Mesenchymal stem cell (in vitro differentiated cells and primary cell): ENCODE measurements at regions not wholly inside any gene's neighbourhood (a gene's known extent, or its start where the extent isn't known, plus 50 kb on each side); places are given as distances from the start of the nearest gene placed in this dataset.

Experiments
- DNase-seq: peaks from one replicate; pipeline ENCODE4 v3.0.0-alpha.2; 2013
- H2AFZ ChIP-seq: one replicate; pipeline ENCODE4 v1.6.1; 2013; ENCODE audit warnings: low read depth, mild to moderate bottlenecking, control low read depth, inconsistent platforms, low read length, moderate library complexity
- H2AK5ac ChIP-seq: 2 replicates; pipeline ENCODE4 v1.6.1; 2013; ENCODE audit warnings: low read length, moderate library complexity, mild to moderate bottlenecking, inconsistent platforms; ENCODE audit not compliant: severe bottlenecking
- H2BK120ac ChIP-seq: one replicate; pipeline ENCODE4 v1.6.1; 2013; ENCODE audit warnings: low read depth, mild to moderate bottlenecking, inconsistent platforms, low read length, moderate library complexity
- H2BK12ac ChIP-seq, 2 experiments: one replicate each; pipeline ENCODE4 v1.6.1; 2013; ENCODE audit warnings: inconsistent platforms in 2 of 2, low read length in 2 of 2, mild to moderate bottlenecking in 2 of 2, moderate library complexity in 2 of 2, control low read depth in 1 of 2
- H2BK15ac ChIP-seq: one replicate; pipeline ENCODE4 v1.6.1; 2013; ENCODE audit warnings: mild to moderate bottlenecking, low read depth, inconsistent platforms; ENCODE audit not compliant: poor library complexity, severe bottlenecking
- H2BK5ac ChIP-seq: 2 replicates; pipeline ENCODE4 v1.6.1; 2013; ENCODE audit warnings: low read depth, mild to moderate bottlenecking, low read length, control low read depth, inconsistent platforms; ENCODE audit not compliant: poor library complexity, severe bottlenecking
- H3K14ac ChIP-seq, 2 experiments: one replicate each; pipeline ENCODE4 v1.6.1; 2013; ENCODE audit warnings: inconsistent platforms in 2 of 2, low read length in 2 of 2, control low read depth in 1 of 2, mild to moderate bottlenecking in 1 of 2, moderate library complexity in 1 of 2
- H3K18ac ChIP-seq, 2 experiments: one replicate each; pipeline ENCODE4 v1.6.1; 2013; ENCODE audit warnings: inconsistent platforms in 2 of 2, low read length in 2 of 2, control low read depth in 1 of 2, low read depth in 1 of 2, mild to moderate bottlenecking in 1 of 2
- H3K23ac ChIP-seq, 2 experiments: one replicate each; pipeline ENCODE4 v1.6.1; 2013; ENCODE audit warnings: inconsistent platforms in 2 of 2, low read length in 2 of 2, mild to moderate bottlenecking in 2 of 2, moderate library complexity in 2 of 2, control low read depth in 1 of 2
- H3K27ac ChIP-seq: 2 replicates; pipeline ENCODE4 v1.5.1; 2013; ENCODE audit warnings: mild to moderate bottlenecking, moderate library complexity, low read length, control low read depth, inconsistent platforms; ENCODE audit not compliant: poor library complexity, severe bottlenecking
- H3K27me3 ChIP-seq, 2 experiments: 2 replicates each; pipeline versions ENCODE4 v1.6.1 to v1.7.0; 2013; ENCODE audit warnings: low read length in 2 of 2, mild to moderate bottlenecking in 2 of 2, moderate library complexity in 2 of 2, control low read depth in 1 of 2, inconsistent platforms in 1 of 2; ENCODE audit not compliant: control insufficient read depth in 1 of 2, insufficient read depth in 1 of 2
- H3K36me3 ChIP-seq, 2 experiments: 2 replicates each; pipeline versions ENCODE4 v1.6.1 to v1.7.0; 2013; ENCODE audit warnings: low read length in 2 of 2, control low read depth in 1 of 2, inconsistent platforms in 1 of 2, low read depth in 1 of 2, mild to moderate bottlenecking in 1 of 2; ENCODE audit not compliant: insufficient read depth in 2 of 2, control insufficient read depth in 1 of 2
- H3K4ac ChIP-seq, 2 experiments: one replicate each; pipeline ENCODE4 v1.6.1; 2013; ENCODE audit warnings: inconsistent platforms in 2 of 2, low read length in 2 of 2, mild to moderate bottlenecking in 2 of 2, moderate library complexity in 2 of 2, control low read depth in 1 of 2, low read depth in 1 of 2
- H3K4me1 ChIP-seq: 2 replicates; pipeline ENCODE4 v1.6.1; 2013; ENCODE audit warnings: low read depth, low read length, control low read depth; ENCODE audit not compliant: control insufficient read depth, insufficient read depth
- H3K4me2 ChIP-seq: 2 replicates; pipeline ENCODE4 v1.6.1; 2013; ENCODE audit warnings: low read length, mild to moderate bottlenecking, inconsistent platforms; ENCODE audit not compliant: poor library complexity, severe bottlenecking
- H3K4me3 ChIP-seq, 2 experiments: 2 replicates each; pipeline versions ENCODE4 v1.5.1 to v1.7.0; 2013; ENCODE audit warnings: low read length in 2 of 2, mild to moderate bottlenecking in 2 of 2, control low read depth in 1 of 2, low read depth in 1 of 2; ENCODE audit not compliant: insufficient read depth in 1 of 2
- H3K79me1 ChIP-seq: replicated peaks from 2 replicates; pipeline ENCODE4 v1.6.1; 2013; ENCODE audit warnings: mild to moderate bottlenecking, control low read depth, low read length, inconsistent platforms; ENCODE audit not compliant: poor library complexity, severe bottlenecking
- H3K9ac ChIP-seq: 2 replicates; pipeline ENCODE4 v1.7.0; 2013; ENCODE audit warnings: mild to moderate bottlenecking, low read length, moderate library complexity
- H3K9me3 ChIP-seq: 2 replicates; pipeline ENCODE4 v1.7.0; 2013; ENCODE audit warnings: mild to moderate bottlenecking, low read length; ENCODE audit not compliant: control insufficient read depth
- H4K8ac ChIP-seq: one replicate; pipeline ENCODE4 v1.6.1; 2013; ENCODE audit warnings: inconsistent platforms, mild to moderate bottlenecking, low read length, moderate library complexity
- H4K91ac ChIP-seq: one replicate; pipeline ENCODE4 v1.6.1; 2013; ENCODE audit warnings: mild to moderate bottlenecking, low read length, inconsistent platforms
- WGBS: methylation state at CpG from one replicate; pipeline ENCODE4 v1.1.7; 2013; ENCODE audit warnings: mixed read lengths; 5-methylcytosine and 5-hydroxymethylcytosine counted together

- H3K4me3 ChIP-seq = no peak overlapping the region
- H2AK5ac ChIP-seq = no peak overlapping the region
- H2BK15ac ChIP-seq = no peak overlapping the region
- peaks cover 0 to 10% of the 10 kb centered on the region in 2 experiments for H3K27me3 ChIP-seq
- no peak overlapping the region for H2AFZ ChIP-seq
- no peak overlapping the region for H3K27ac ChIP-seq
- H3K36me3 ChIP-seq = no peaks in the 10 kb centered on the region
- H3K9ac ChIP-seq = no peak overlapping the region
- no peak overlapping the region for H3K18ac ChIP-seq
- WGBS = 94% methylated on average over 3 of the region's 8 CpGs
- H3K4ac ChIP-seq = no peak overlapping the region
- no peak for DNase-seq
- no peak overlapping the region for H2BK12ac ChIP-seq
- no peaks in the 10 kb centered on the region for H3K4me1 ChIP-seq
- H3K23ac ChIP-seq = no peak overlapping the region
- H3K14ac ChIP-seq = no peak overlapping the region
- H3K4me2 ChIP-seq = no peak overlapping the region
- no peak overlapping the region for H2BK5ac ChIP-seq
- no peaks in the 10 kb centered on the region for H3K9me3 ChIP-seq
- no peak overlapping the region for H2BK120ac ChIP-seq
- H4K8ac ChIP-seq = no peak overlapping the region
- H3K79me1 ChIP-seq = no peaks in the 10 kb centered on the region
- H4K91ac ChIP-seq = no peak overlapping the region
These were observed 81.3 kb downstream of the MINAR1 start for GRCh38 chr15:79513417-79513816.

- Histone ChIP-seq H3K18ac (no peak overlapping the region), H2AFZ (no peak overlapping the region), H3K79me1 (no peaks in the 10 kb centered on the region), H4K91ac (no peak overlapping the region), H2BK120ac (no peak overlapping the region), H4K8ac (no peak overlapping the region), H3K4me1 (no peaks in the 10 kb centered on the region), H3K27ac (no peak overlapping the region), H3K14ac (no peak overlapping the region), H3K9me3 (no peaks in the 10 kb centered on the region), H3K36me3 (no peaks in the 10 kb centered on the region), H3K9ac (no peak overlapping the region), H3K23ac (no peak overlapping the region), H2BK12ac (no peak overlapping the region), H3K27me3 (peaks cover 0 to 7% of the 10 kb centered on the region in 2 experiments), H3K4me3 (no peak overlapping the region), H2AK5ac (no peak overlapping the region), H2BK5ac (no peak overlapping the region), H2BK15ac (no peak overlapping the region), H3K4ac (no peak overlapping the region), H3K4me2 (no peak overlapping the region)
- no peak for DNase-seq
- WGBS = 93% methylated on average over 5 of the region's 5 CpGs
These were observed 81.8 kb downstream of the MINAR1 start for GRCh38 chr15:79513940-79514339.

GRCh38 chr15:79515300-79516027 is 83.3 kb downstream of the MINAR1 start:
- H4K91ac ChIP-seq = no peak overlapping the region
- no peak overlapping the region for H2AFZ ChIP-seq
- H3K4me2 ChIP-seq = no peak overlapping the region
- H3K27ac ChIP-seq = no peak overlapping the region
- H2BK5ac ChIP-seq = no peak overlapping the region
- no peak for DNase-seq
- H2BK12ac ChIP-seq = no peak overlapping the region
- H2BK15ac ChIP-seq = no peak overlapping the region
- H2AK5ac ChIP-seq = no peak overlapping the region
- H3K14ac ChIP-seq = no peak overlapping the region
- H3K79me1 ChIP-seq = no peaks in the 10 kb centered on the region
- H3K9me3 ChIP-seq = no peaks in the 10 kb centered on the region
- no peak overlapping the region for H3K4ac ChIP-seq
- no peak overlapping the region for H3K18ac ChIP-seq
- no peaks in the 10 kb centered on the region for H3K36me3 ChIP-seq
- no peak overlapping the region for H2BK120ac ChIP-seq
- no peak overlapping the region for H3K23ac ChIP-seq
- no peaks in the 10 kb centered on the region for H3K4me1 ChIP-seq
- no peak overlapping the region for H3K9ac ChIP-seq
- no peaks in the 10 kb centered on the region for H3K27me3 ChIP-seq
- 84% methylated on average over 4 of the region's 7 CpGs for WGBS
- no peak overlapping the region for H3K4me3 ChIP-seq
- H4K8ac ChIP-seq = no peak overlapping the region

GRCh38 chr15:79516155-79516554 is 84.0 kb downstream of the MINAR1 start:
- no peak overlapping the region for H3K14ac ChIP-seq
- H3K4ac ChIP-seq = no peak overlapping the region
- H2AFZ ChIP-seq = no peak overlapping the region
- no peak overlapping the region for H2BK120ac ChIP-seq
- no peak overlapping the region for H3K18ac ChIP-seq
- H3K79me1 ChIP-seq = no peaks in the 10 kb centered on the region
- DNase-seq = no peak
- no peak overlapping the region for H4K8ac ChIP-seq
- no peak overlapping the region for H3K27ac ChIP-seq
- H4K91ac ChIP-seq = no peak overlapping the region
- no peak overlapping the region for H2AK5ac ChIP-seq
- H2BK15ac ChIP-seq = no peak overlapping the region
- H3K23ac ChIP-seq = no peak overlapping the region
- H3K4me1 ChIP-seq = no peaks in the 10 kb centered on the region
- H3K9me3 ChIP-seq = no peaks in the 10 kb centered on the region
- no peak overlapping the region for H3K4me2 ChIP-seq
- H2BK5ac ChIP-seq = no peak overlapping the region
- no peaks in the 10 kb centered on the region for H3K36me3 ChIP-seq
- no peaks in the 10 kb centered on the region for H3K27me3 ChIP-seq
- no peak overlapping the region for H2BK12ac ChIP-seq
- 57% methylated on average over 3 of the region's 3 CpGs for WGBS
- H3K9ac ChIP-seq = no peak overlapping the region
- H3K4me3 ChIP-seq = no peak overlapping the region
